ENCODE measurements at regions not wholly inside any gene's neighbourhood (a gene's known extent, or its start where the extent isn't known, plus 50 kb on each side); places are given as distances from the start of the nearest gene placed in this dataset.

GRCh38 chr5:37906416-37906815, 66.6 kb upstream of the GDNF start:
- H3K36me3 ChIP-seq (ENCODE audit: control insufficient read depth, insufficient read depth, low read length): no peaks in the 10 kb centered on the region
- no peaks in the 10 kb centered on the region for H3K79me2 ChIP-seq (ENCODE audit: control insufficient read depth, insufficient read depth, low read length)
- no peak overlapping the region for H3K9ac ChIP-seq (ENCODE audit: insufficient read depth, low read length)
- no peak for DNase-seq (ENCODE audit: low read depth in 2 of 2)
- no peak overlapping the region for H3K27ac ChIP-seq (ENCODE audit: insufficient read depth, low read length)
- H3K4me3 ChIP-seq (replicated peaks in 1 of 4; ENCODE audit: control extremely low read depth in 1 of 4, insufficient read depth in 1 of 4, low read depth in 3 of 4, low read length in 4 of 4): no peak overlapping the region
- no peaks in the 10 kb centered on the region for H3K9me3 ChIP-seq (ENCODE audit: control insufficient read depth, insufficient read depth, low read depth, low read length)
- no peak overlapping the region for H2AFZ ChIP-seq (ENCODE audit: low read length)
- no peak overlapping the region for H3K4me2 ChIP-seq (ENCODE audit: extremely low read depth, insufficient read depth, low read length)
- no peak for TF ChIP-seq CTCF (conservative IDR thresholded peaks at IDR 0.05 in 1 of 2, IDR thresholded peaks at IDR 0.05 in 1 of 2; ENCODE audit: low read depth in 1 of 2, low read length in 2 of 2)
- no peak for TF ChIP-seq EZH2 (IDR thresholded peaks at IDR 0.05; ENCODE audit: low read length, missing control alignments)
- H3K4me1 ChIP-seq (ENCODE audit: control insufficient read depth, extremely low read depth, insufficient read depth, low read length): no peaks in the 10 kb centered on the region
- no peaks in the 10 kb centered on the region for H4K20me1 ChIP-seq (ENCODE audit: control insufficient read depth, extremely low read depth, insufficient read depth, low read length)
- H3K27me3 ChIP-seq (ENCODE audit: control insufficient read depth, insufficient read depth, low read length): no peaks in the 10 kb centered on the region

- no peak overlapping the region for H3K4me3 ChIP-seq (replicated peaks in 1 of 4; ENCODE audit: control extremely low read depth in 1 of 4, insufficient read depth in 1 of 4, low read depth in 3 of 4, low read length in 4 of 4)
- H3K36me3 ChIP-seq (ENCODE audit: control insufficient read depth, insufficient read depth, low read length): no peaks in the 10 kb centered on the region
- H4K20me1 ChIP-seq (ENCODE audit: control insufficient read depth, extremely low read depth, insufficient read depth, low read length): no peaks in the 10 kb centered on the region
- no peak overlapping the region for H3K4me2 ChIP-seq (ENCODE audit: extremely low read depth, insufficient read depth, low read length)
- H3K9me3 ChIP-seq (ENCODE audit: control insufficient read depth, insufficient read depth, low read depth, low read length): no peaks in the 10 kb centered on the region
- no peak for TF ChIP-seq EZH2 (IDR thresholded peaks at IDR 0.05; ENCODE audit: low read length, missing control alignments)
- no peak for TF ChIP-seq CTCF (conservative IDR thresholded peaks at IDR 0.05 in 1 of 2, IDR thresholded peaks at IDR 0.05 in 1 of 2; ENCODE audit: low read depth in 1 of 2, low read length in 2 of 2)
- no peaks in the 10 kb centered on the region for H3K4me1 ChIP-seq (ENCODE audit: control insufficient read depth, extremely low read depth, insufficient read depth, low read length)
- H3K79me2 ChIP-seq (ENCODE audit: control insufficient read depth, insufficient read depth, low read length): no peaks in the 10 kb centered on the region
- no peak overlapping the region for H3K9ac ChIP-seq (ENCODE audit: insufficient read depth, low read length)
- DNase-seq (ENCODE audit: low read depth in 2 of 2): no peak
- H2AFZ ChIP-seq (ENCODE audit: low read length): no peak overlapping the region
- H3K27me3 ChIP-seq (ENCODE audit: control insufficient read depth, insufficient read depth, low read length): no peaks in the 10 kb centered on the region
- no peak overlapping the region for H3K27ac ChIP-seq (ENCODE audit: insufficient read depth, low read length)
These were observed 65.4 kb upstream of the GDNF start for GRCh38 chr5:37905230-37905629.

DNA sequence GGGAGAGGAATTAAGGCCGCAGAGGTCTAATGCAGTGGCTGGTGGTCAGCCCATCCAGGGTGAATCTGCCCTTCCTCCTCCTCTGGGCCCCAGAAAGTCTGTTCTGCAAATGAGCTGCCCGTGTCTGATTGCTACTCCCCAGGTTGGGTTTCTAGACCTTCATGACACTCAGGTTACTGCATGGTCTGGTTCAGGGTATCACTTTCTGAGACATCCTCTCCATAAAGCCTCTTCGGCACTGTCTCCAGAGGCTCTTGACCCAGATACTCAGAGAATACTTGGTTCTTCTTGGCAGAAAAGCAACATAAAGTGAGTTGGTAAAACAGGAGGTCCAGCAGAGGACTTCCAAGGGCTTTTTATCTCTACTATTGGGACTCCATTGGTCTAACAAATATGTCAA, 62.5 kb upstream of the GDNF start:
- H2AFZ ChIP-seq (ENCODE audit: low read length): no peak overlapping the region
- no peaks in the 10 kb centered on the region for H4K20me1 ChIP-seq (ENCODE audit: control insufficient read depth, extremely low read depth, insufficient read depth, low read length)
- no peak overlapping the region for H3K4me3 ChIP-seq (replicated peaks in 1 of 4; ENCODE audit: control extremely low read depth in 1 of 4, insufficient read depth in 1 of 4, low read depth in 3 of 4, low read length in 4 of 4)
- no peaks in the 10 kb centered on the region for H3K27me3 ChIP-seq (ENCODE audit: control insufficient read depth, insufficient read depth, low read length)
- no peak overlapping the region for H3K9ac ChIP-seq (ENCODE audit: insufficient read depth, low read length)
- no peaks in the 10 kb centered on the region for H3K9me3 ChIP-seq (ENCODE audit: control insufficient read depth, insufficient read depth, low read depth, low read length)
- no peaks in the 10 kb centered on the region for H3K4me1 ChIP-seq (ENCODE audit: control insufficient read depth, extremely low read depth, insufficient read depth, low read length)
- TF ChIP-seq CTCF (conservative IDR thresholded peaks at IDR 0.05 in 1 of 2, IDR thresholded peaks at IDR 0.05 in 1 of 2; ENCODE audit: low read depth in 1 of 2, low read length in 2 of 2) (no peak), EZH2 (IDR thresholded peaks at IDR 0.05; ENCODE audit: low read length, missing control alignments) (no peak)
- no peak overlapping the region for H3K4me2 ChIP-seq (ENCODE audit: extremely low read depth, insufficient read depth, low read length)
- no peaks in the 10 kb centered on the region for H3K36me3 ChIP-seq (ENCODE audit: control insufficient read depth, insufficient read depth, low read length)
- no peak overlapping the region for H3K27ac ChIP-seq (ENCODE audit: insufficient read depth, low read length)
- H3K79me2 ChIP-seq (ENCODE audit: control insufficient read depth, insufficient read depth, low read length): no peaks in the 10 kb centered on the region
- no peak for DNase-seq (ENCODE audit: low read depth in 2 of 2)
